HG03460 (cell line): ENCODE measurements at regions not wholly inside any gene's neighbourhood (a gene's known extent, or its start where the extent isn't known, plus 50 kb on each side); places are given as distances from the start of the nearest gene placed in this dataset.

ENCODE experiments used
- ATAC-seq: cut with Tn5 transposase; IDR thresholded peaks from one replicate; pipeline ENCODE4 v1.9.1; 2021; ENCODE audit not compliant: unreplicated experiment

DNA sequence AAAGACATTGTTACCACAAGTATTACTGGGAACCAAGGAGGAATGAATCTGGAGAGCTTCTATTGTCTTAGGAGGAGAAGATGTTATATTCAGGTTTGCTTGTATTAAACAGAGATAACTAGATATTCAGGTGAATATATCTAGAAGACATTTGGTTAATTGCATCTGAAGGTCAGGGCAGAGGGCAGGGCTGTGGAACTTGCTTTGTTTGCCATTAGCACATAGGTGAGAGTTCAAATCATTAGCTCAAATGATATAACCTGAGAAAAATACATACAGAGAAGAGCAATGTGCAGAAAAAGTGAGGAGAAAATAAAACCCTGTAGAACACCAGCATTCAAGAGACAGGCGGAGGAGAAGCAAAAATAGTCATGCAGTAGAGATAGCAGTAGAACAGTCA, 116.8 kb downstream of the DNAJB9 start:
- ATAC-seq, result no peak

DNA sequence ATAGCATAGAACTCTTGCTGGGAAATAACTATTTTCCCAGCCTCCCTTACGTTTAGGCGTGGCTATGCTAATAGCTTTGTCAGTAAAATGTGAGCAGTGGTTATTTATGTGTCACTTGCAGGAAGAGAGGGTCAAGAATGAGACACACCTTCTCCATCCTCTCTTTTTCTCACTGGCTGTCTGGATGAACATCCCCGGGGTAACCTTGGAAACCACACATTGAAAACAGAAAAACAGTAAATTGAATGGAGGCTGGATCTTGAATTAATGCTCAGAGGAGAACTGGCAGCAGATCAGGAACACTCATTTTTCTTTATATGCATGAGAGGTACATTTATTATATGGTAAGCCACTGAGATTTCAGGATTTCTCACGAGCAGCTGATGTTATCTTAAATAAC, 127.6 kb downstream of the DNAJB9 start:
- ATAC-seq, result no peak

DNA sequence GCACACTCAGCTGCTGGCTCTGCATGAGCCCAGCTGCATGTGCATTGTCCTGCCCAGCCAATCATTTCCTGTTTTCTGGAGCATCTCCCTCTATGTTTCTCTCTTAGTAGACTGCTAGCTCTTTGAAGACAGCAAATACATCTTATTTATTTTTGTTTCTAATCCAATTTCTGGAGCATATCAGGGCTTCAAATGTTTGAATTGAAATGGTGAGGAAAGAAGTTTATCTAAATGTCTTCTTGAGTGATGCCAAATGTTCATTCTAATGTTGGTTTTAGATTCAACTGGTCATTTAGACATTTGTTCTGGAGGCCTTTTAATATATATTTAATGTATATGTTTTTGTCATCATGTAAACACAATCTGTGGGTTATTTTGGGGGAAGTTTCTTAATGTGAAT, 141.9 kb downstream of the DNAJB9 start:
- ATAC-seq, result no peak

DNA sequence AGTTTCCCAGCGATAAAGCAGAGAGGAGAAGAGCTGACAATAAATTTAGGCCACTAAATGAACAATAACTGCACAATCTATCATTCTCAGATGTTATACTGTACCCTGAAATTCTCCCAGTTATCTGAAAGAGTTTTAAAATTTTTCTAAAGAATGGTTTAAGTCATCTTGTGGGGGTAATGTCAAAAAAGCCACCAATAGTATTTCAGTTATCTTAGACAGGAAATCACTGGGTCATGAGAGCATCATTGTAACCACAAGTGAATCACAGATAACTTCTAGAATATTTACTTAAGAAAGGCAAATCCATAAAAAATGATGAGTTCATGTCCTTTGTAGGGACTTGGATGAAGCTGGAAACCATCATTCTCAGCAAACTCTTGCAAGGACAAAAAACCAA, 147.1 kb downstream of the DNAJB9 start:
- no peak for ATAC-seq

DNA sequence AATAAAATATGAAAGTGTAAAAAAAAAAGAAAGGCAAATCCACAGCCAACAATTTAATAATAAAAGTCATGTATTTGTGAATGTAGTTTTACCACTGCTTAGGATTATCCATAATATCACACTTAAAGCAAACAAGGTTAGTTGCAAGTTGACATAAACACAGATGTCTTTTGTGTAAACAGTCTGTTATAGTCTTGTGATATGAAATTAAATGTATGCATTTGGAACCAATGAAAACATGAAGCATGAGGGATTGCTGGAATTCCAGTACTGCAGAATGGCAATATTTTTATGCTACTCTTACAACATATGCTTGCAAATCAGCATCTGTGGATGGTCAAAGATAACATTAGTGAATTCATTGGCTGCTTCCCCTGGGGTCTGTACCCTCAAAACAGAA, 148.1 kb downstream of the DNAJB9 start:
- no peak for ATAC-seq

DNA sequence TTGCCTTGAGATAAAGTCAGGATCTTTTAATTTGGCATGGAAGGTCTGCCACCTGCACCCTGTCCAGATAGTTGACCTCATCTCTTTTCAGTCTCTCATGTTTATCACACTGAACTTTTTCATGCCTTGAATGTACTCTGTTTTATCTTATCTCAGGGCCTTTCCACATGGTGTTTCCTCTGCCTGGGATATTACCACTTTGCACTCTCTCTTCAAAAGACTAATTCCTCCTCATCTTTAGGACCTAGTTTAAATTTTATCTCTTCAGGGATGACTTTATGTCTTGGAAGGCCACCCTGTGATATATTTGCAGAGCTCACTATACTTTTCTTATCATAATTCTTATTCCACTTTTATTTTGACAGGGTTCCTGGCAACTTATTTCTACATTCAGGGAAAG, 150.0 kb downstream of the DNAJB9 start:
- ATAC-seq, result no peak

DNA sequence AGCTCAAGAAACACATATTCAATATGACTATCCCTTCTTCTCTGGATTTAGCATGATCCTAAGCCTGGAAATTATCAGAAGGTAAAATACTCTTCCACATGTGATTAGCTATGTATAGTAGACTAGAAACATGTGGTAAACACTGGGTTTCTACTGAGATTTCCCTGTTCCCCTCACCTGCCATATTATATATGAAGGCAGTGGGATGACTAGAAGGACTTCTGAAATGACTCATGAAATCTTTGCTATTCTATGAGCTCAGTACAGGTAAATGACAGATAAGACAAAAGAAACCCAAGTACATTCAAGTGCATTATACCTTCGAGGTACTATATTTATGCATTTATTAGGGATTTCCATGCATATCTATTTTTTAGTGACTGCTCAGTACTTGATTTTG, 152.9 kb downstream of the DNAJB9 start:
- no peak for ATAC-seq

DNA sequence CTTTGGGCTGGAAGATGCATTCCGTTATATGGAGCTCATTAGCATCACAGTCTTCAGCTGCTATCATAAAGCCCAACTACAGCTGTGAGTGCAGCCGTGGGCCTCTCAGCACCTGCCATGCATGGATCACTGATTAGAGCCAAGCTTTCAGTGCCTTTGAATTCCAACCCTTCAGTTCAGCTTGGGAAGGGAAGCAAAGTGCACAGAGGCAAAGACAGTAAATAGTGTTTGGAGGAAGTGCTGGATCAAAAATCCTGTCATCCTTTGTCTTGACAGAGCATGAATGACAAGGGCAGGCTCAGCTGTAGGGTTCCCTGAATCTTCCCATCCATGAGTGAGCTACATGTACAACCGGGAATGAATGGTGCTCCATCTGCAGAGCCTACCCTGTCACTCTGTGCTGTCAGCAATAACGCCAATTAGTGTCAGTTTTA, 153.7 kb downstream of the DNAJB9 start:
- ATAC-seq, result no peak

DNA sequence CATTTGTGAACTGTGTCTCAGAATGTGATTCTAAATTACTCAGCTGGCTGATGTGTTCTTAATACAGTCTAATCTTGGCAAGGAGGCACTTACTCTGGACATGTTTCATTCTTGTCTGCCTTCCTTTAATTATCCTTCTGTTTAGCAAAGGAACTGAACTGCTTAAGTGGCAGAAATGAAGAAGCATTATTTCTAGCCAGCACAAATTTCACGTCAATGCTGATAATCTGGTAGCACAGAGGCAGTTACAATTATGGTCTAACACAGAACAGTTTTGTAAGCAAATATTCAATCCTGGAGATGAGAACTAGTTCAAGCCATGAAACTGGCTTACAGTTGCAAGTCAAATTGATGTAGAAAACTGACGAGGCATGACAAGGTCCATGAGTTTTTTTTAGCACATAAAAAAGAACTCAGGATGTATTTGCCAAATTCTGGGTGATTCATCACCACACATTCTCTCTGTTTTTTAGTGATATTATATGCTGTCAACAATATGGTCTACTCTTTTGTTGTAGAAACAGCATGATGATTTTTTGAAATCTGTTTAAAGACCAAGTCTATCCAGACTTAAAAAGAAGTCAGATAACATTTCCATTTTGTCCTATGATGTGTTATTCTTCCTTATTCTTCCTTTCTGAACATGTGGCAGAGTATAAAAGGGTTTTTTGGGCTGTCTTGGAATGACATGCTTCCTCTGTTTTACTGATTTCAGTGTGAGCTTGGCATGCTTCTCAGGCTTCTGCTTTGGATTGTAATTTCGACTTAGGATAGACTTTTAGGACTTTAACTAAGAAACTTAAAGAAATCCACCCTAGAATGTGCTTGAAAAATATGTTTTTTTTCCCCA, 154.8 kb downstream of the DNAJB9 start:
- no peak for ATAC-seq

DNA sequence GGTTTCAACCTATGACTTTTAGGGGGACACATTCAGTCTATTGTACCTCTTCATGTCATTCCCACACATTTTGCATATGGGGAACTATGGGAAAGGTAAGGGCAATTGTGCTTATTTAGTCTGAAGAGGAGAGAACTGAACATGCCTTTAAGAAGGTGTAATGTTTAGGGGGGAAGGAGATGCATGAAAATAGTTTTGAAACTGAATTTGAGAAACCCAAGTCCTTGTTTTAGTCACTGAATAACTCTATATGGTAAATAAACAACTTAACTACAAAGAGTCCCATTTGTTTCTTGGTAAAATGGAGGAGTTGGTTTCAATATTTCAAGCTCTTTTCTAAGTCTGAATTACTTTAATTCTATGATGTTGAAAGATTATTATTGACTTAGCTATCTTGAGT, 166.1 kb downstream of the DNAJB9 start:
- peak; percentile 76 for ATAC-seq

DNA sequence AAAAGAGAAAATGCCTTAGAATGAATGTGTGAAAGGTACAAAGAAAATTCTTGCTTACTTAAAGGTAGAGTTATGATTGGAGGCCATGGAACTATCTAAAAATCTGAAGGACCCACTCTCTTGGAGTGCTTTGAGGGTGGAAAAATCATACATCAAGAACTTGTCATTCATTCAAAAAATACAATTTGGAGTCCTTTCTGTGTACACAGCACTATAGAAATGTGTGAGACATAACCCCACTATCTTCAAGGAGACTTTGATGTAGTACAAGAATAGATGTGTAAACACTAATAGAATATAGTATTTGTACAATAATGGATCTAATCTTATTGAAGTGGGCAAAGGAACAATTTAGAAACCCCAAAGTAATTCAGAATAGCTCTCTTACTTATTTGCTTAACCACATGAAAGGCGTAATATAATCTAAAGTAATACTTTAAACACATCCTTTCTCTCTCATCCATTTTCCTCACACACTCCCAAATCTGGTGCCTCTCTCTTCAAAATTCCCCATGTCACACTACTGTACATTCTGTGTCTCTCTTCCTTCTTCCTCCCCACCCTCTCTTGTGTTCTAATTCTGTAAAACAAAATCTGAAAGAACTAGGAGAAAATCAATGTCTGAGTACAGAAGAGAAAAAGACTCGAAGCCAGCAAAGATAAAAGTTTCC, 166.7 kb downstream of the DNAJB9 start:
- ATAC-seq, result no peak

DNA sequence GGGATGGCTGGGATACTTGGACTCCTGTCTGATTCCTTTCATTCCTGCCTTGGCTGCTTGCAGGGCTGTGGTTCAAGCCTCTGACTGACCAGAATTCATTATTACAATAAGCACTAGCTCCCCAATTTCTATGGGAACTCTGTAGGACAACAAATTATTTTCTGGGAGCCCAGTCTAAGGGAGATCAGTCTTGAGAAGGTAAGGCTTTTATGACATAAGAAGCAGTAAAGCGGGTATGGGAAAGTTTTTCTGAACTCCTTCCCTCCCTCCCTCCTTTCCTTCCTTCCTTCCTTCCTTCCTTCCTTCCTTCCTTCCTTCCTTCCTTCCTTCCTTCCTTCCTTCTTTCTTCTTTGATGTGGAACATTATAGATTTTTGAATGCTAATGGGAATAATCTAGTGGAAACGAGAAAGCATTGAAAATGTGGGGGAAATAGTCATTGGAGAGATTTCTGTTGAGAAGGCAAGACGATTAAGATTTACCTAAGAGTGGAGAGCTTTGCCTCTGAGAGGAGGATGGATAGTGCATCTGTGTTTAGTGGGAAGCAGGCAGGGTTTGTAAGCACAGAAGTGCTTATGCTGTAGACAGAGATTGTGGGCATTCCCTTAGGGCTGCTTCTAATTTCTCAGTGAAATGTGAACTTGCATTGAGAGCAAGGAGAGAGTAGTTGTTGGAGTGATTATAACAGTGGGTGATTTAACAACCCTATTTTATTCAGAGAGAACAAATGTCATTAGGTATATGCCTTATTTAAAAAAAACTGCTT, 201.5 kb downstream of the DNAJB9 start:
- ATAC-seq, result no peak

DNA sequence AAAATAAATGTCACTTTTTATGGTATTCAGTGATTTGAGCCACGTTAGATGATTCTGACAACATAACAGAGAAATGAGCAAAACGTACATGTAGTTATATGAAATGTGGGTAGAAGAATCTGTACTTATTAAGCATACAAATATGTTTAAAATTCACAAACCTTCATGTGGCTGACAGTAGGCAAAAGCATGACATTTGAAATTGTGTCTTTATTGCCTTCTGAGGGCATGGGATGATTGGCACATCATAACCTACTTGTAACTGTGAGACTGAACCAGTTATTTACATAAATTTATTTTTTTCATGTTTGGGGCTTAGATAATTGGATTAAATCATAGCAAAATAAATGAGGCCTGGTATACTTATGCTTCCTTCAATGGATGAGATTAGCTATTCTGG, 202.2 kb downstream of the DNAJB9 start:
- ATAC-seq, result no peak

DNA sequence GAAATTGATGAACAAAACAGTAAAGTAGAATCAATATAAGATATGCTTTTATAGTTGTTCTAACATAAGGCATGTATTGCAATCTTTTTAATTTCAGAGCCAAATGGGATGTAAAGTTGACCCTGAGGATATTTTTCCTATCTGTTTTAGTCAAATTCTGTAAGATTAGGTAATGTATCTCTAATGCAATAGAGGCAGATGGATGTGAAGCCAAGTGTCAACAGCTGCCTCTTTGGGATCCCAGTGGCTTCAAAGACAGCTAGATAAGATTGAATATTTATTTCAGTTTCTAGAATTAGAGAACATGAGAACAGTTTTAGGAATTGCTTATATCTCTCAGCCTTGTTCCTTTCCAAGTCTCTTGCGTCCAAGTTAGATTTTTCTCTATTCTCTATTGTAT, 208.3 kb downstream of the DNAJB9 start:
- ATAC-seq, result no peak

DNA sequence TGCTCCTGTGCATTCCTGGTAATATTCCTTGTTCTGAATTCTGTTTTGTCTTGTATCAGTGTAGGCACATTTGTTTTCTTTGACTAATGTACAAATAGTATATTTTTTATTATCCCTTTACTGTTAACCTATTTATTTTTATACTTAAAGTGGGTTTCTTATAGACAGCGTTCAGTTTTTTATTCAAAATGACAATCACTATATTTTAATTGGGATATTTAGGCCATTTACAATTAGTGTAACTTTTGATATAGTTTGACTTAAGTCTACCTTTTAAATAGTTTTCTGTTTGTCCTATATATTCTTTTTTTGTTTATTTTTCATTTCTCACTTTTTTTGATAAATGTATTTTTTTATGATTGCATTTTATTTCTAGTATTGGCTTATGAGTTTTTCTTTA, 219.8 kb downstream of the DNAJB9 start:
- ATAC-seq, result no peak

DNA sequence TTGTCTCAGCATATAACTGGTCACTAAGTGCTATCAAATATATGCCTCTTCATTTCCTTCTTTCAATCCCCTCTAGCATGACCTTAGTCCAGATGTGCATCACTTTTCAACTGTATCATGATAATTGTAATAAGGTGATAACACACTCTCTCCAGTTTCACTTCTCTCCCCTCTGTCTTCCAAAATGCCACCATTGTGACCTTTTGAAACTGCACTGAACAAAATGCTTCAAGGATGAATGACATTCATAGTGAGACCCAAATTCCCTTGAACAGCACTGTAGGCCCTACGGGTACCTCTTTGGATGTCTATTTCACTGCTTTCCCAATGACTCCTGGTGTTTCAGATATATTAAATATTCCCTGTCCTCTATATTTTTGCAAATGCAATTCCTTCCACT, 224.8 kb downstream of the DNAJB9 start:
- ATAC-seq, result no peak

DNA sequence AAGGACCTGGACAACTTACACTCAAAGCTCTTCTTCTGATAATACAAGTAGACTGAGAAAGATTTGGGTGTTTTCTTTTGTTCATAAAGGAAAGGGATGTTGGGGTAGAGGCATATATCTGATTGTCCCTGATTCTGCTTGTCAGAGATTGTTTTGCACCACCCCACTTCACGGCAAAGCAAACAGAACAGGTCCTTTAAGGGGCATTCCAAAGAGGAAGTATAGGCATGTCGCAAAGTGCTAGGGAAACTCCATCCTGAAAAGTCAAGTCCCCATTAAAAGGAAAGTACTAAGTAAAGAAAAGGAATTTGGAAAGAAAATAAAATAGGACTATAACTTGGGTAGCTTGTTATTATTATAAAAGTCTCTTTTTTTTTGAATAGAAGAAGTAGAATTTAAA, 233.0 kb downstream of the DNAJB9 start:
- no peak for ATAC-seq

DNA sequence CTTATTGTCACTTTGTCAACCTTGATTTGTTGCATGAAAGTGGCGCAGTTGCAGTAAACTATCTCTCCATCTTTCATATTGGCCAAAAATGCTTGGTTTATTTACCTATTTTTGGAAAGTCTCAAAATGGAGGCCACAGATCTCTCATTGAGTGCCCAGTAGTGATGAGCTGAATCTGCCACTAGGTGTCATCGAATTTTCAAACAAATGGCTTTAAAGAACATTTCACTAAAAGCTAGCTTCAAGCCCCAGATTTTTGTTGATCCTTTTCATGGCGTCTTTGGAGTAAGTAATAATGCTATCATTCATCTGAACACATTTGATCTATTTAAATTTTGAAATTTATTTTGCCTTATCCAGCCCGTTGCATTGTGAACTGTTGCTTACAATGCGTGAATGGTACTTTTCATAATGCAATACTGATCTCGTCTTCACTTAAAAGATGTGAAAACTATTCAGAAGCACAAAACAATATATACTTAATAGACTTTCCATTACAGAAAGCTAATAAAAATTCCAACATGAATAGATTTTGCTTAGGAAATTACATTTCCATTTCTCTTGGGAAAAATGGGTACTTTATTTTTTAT, 236.2 kb downstream of the DNAJB9 start:
- ATAC-seq, result no peak

DNA sequence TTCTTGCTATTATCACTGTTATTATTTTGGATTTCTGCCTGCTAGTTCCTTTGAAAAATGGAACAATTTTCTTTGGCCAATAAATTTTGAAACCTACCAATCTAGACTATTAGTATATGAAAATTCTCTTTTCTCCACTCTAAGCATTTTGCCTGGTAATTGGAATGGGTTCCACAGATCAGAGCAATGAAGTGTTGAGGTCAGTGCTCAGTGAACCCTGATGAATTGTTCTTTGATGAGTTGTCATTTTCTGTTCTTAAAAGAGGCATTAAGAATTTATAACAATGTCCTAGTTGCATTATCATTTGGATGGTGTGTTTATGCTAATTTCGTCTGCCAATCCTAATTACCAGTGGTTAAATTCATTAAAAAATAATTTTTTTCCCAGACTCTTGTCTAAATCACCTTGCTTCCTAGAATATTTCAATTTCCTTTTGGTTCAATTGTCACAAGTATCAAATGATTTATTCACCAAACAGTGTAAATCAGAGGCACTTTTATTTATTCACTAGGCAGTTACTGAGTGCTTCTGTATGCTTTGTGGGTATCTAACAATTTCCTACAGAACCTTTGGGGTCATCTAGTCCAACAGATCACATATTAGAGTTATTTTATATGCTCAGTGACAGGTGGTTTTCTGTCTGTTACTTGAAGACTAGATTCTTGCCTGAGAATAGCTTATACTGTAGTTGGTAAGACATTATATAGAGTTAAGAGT, 239.0 kb downstream of the DNAJB9 start:
- ATAC-seq, result no peak

DNA sequence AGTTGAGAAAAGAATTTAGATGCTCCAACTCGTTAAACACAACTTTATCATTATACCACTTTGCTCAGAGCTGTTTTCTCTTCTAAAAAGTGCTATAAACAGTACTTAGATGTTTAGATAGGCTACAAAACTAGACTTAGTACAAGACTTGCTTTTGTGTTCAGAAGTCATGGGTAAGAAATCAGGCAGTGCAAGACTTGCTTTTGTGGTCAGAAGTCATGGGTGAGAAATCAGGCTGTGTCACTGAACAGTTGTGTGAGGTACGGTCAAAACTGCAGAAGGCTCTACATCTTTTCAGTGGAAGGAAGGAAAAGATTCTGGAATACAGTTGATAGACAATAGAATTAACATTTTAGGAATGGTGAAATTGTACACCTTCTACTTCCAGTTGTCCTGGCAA, 239.7 kb downstream of the DNAJB9 start:
- no peak for ATAC-seq
